ENCODE measurements at regions not wholly inside any gene's neighbourhood (a gene's known extent, or its start where the extent isn't known, plus 50 kb on each side); places are given as distances from the start of the nearest gene placed in this dataset.

DNA sequence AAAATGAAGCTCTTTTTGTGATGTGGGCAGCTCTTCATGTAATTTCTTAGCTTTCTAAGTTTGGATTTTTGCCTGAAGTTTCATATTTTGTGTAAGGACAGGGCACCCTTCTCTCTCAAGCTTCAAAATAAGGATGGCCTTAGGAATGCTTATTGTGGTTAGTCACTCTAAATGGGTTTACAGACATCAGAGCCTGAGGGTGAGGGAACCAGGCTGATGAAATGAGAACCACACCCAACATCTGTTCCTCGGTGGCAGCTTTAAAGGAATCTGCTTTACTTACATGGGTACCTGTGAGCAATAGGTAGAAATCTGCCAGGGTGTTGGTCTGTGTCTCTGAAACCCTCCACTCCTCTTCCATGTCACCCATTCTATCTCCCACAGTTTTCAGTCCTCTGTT lies 174.3 kb downstream of the EMX2 start (continued):
- TF ChIP-seq, protein P1, sequence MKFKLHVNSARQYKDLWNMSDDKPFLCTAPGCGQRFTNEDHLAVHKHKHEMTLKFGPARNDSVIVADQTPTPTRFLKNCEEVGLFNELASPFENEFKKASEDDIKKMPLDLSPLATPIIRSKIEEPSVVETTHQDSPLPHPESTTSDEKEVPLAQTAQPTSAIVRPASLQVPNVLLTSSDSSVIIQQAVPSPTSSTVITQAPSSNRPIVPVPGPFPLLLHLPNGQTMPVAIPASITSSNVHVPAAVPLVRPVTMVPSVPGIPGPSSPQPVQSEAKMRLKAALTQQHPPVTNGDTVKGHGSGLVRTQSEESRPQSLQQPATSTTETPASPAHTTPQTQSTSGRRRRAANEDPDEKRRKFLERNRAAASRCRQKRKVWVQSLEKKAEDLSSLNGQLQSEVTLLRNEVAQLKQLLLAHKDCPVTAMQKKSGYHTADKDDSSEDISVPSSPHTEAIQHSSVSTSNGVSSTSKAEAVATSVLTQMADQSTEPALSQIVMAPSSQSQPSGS (IDR thresholded peaks at IDR 0.05; ENCODE audit: low read length): no peak
- TF ChIP-seq EP300 (IDR thresholded peaks at IDR 0.05; ENCODE audit: borderline replicate concordance in 1 of 2, low read depth in 2 of 2, low read length in 2 of 2): no peak

Data from H1 (cell line).